HK-2 (cell line): ENCODE measurements at regions not wholly inside any gene's neighbourhood (a gene's known extent, or its start where the extent isn't known, plus 50 kb on each side); places are given as distances from the start of the nearest gene placed in this dataset.
"Not testable (repeated sequence)": the region's sequence is repeated elsewhere in the genome, so short reads cannot be mapped to it uniquely, and the experiment has no call there.

ENCODE experiments used
- DNase-seq: peaks from one replicate; pipeline ENCODE4 v3.0.0-alpha.2; 2018; ENCODE audit not compliant: unreplicated experiment

DNA sequence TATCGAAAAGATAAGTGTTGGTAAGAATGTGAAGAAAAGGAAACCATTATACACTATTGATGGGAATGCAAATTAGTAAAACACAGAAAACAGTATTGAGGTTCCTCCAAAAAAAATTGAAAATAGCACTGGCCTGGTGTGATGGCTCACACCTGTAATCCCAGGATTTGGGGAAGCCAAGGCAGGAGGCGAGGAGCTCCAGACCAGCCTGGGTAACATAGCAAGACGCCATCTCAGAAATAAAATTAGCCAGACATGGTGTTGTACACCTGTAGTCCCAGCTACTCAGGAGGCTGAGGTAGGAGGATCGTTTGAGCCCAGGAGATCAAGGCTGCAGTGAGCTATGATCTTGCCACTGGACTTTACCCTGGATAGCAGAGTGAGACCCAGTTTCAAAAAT, 5303.4 kb upstream of the TPTE start:
- not testable (repeated sequence) for DNase-seq

DNA sequence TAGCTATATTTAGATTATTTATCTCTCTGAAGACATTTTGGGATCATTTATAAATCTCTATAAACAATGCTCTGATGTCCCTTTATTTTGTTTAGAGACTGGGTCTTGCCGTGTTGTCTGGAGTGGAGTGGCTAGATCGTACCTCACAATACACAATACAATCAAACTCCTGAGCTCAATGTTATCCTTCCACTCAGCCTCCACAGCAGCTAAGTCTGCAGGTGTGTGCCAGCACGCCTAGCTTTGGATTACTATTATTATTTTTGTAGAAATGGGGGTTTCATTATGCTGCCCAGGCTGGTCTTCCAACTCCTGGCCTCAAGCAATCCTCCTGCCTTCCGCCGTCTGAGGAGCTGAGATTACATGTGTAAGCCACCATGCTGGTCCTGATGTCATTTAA, 5301.4 kb upstream of the TPTE start:
- not testable (repeated sequence) for DNase-seq

DNA sequence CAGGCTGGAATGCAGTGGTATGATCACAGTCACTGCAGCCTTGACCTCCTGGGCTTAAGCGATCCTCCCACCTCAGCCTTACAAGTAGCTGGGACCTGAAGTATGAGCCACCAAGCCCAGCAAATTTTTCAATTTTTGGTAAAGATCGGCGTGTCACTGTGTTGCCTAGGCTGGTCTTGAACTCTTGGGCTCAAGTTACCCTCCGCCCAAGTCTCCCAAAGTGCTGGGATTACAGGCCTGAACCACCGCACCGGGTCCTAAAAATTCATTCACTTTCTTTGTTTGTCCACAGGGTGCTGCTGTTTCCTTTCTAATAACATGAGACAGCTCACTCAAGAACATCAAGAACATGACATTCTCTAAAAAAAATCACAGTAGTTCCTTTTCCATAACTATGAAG, 5300.9 kb upstream of the TPTE start:
- DNase-seq = peak; percentile 9

DNA sequence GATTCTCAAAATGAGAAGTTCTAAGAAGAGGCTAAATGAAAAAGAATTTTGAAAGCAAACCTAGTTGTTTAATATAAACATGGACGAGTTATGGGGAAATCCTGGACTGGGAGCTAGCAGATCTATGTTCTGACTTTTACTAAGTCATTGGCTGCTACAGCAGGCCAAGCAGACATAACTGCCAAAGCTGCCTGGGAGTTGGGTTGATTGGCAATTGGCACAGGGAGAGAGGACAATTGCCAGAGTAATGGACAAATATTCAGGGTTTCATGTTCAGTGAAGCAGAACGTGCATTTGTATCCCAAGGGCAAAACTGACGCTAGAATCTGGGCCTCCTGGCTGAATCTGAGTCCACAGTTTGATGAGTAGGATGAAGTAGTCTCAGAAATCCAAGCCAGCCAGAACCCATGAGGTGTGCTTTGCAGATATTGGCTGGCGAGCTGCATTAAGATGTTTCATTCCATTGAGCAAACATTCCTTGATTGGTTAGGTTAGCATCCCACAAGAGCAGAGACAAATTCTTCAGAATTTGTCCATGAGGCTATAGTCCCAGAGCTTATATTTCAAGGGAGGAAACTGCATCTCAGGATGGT, 5299.8 kb upstream of the TPTE start:
- not testable (repeated sequence) for DNase-seq

DNA sequence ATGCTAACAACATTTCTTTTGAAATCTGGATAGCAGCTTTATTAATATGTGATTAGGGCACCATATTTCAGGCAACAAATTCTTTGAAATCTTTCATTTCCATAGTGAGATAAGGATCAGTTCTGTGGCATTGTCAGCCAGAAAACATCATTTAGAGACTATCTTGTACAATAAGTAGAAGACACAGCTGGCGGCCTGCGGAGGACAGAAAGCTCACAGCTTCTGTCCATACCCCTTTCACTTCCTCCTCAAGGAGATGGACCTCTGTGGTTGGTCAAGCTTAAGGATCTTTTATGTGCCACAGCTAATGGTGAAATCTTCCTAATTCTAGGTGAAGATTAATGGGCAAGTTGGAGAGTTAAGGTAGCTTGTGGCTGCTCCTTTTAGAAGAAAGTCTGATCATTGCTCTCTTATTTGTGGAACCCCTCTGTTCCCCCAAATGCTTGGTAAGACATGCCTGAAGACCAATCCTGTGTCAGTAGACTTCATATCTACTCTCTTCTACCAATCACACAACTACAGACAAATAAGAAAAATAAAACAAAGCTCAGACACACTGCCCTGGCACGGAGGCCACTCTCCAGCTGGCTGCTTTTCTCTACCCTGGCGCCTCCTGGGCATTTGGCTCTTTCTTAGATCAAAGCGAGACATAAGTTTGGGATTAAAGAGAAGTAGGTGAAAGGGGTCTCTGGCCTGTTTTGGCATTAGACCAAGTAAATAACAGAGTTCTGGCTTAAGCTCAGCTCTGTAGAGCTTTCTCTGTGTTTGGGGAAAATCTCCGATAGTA, 5298.2 kb upstream of the TPTE start:
- not testable (repeated sequence) for DNase-seq

DNA sequence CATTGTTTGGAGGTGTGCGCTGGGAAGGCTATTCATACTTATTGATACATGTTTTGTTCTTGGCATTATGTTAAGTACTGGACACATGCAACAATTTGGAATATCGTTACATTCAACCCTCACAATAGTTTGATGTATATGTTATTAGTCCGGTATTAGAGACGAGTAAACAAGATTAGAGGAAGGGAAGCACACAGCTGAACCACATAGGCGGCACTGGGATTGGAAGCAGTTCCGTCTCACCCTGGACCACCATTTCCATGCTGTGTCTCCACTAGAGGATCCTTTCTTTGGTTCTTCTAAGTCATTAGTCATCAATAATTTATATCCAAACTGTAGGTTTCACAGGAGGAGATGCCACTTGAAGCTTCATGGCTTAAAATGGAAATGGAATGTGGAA, 5297.2 kb upstream of the TPTE start:
- not testable (repeated sequence) for DNase-seq

DNA sequence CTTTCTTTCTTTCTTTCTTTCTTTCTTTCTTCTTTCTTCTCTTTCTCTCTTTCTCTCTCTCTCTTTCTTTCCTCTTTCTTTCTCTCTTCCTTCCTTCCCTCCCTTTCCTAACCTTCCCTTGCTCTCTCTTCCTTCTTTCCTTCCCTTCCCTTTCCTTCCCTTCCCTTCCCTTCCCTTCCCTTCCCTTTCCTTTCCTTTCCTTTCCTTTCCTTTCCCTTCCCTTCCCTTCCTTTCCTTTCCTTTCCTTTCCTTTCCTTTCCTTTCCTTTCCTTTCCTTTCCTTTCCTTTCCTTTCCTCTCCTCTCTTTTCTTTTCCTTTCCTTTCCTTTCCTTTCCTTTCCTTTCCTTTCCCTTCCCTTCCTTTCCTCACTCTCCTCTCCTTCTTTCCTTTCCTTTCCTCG, 5294.1 kb upstream of the TPTE start:
- not testable (repeated sequence) for DNase-seq

DNA sequence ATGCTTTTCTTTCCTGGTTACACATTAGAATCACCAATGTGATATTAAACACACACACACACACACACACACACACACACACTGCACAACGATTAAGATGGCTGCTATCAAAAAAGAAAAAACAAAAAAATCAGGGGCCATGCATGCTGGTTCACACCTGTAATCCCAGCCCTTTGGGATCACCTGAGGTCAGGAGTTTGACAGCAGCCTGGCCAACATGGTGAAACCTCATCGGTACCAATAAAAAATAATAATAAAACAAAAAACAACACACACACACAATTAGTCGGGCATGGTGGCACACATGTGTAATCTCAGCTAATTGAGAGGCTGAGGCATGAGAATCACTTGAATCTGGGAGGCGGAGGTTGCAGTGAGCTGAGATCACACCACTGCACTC, 5290.8 kb upstream of the TPTE start:
- DNase-seq = not testable (repeated sequence)

DNA sequence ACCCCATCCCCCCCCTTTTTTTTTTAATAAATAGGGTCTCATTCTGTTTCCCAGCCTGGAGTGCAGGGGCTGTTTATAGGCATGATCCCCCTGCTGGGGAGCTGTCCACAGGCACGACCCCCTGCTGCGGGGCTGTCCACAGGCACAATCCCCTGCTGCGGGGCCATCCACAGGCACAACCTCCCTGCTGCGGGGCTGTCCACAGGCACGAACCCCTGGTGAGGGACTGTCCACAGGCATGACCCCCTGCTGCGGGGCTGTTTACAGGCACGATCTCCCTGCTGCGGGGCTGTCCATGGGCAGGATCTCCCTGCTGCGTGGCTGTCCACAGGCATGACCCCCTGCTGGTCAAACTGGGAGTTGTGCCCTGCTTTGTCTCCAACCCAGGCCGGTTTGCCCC, 5290.1 kb upstream of the TPTE start:
- not testable (repeated sequence) for DNase-seq

DNA sequence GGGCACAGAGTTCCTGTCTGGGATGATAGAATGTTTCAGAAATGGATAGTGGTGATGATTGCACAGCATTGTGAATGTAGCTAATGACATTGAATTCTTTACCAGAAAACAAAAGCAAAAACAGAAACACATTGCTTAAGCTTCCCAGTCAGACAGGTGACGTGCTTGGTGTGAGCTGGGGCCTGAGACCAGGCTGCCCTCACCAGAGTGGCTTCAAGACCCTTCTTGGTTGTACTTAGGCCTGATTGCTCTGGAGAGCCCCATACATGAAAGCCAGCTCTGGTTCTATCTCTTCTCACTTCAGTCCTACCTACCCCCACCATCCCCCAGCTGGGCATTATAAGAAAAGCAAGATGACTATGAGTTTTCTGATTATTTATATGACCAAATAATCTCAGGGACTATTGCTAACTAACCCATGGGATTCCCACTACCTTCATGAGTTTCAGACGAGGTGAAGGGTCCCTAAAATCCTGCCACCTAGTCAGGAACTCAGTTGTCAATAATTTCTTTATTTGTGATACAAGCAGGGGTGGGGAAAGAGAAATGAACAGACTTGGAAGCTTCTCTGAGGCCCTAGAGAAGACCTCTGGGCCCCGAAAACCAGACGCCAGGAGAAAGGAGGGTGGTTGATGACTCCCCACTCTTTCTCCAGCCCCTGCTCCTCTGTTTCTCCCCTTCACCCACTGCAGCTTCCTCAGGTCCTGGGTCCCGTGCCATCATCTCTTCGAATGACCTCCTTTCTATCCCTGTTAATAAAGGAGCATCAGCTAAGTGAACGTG, 5289.0 kb upstream of the TPTE start:
- not testable (repeated sequence) for DNase-seq

DNA sequence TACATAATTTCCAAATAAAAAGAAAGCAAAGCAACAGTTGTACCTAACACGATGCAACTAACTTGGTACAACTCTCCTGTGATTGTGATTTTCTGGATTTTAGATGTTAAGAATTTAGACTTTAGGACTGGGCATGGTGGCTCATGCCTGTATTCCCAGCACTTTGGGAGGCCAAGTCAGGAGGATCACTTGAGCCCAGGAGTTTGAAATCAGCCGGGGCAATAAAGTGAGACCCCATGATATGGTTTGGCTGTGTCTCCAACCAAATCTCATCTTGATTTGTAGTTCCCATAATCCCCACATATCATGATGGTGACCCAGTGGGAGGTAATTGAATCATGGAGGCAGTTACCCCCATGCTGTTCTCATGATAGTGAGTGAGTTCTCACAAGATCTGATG, 5285.6 kb upstream of the TPTE start:
- not testable (repeated sequence) for DNase-seq

DNA sequence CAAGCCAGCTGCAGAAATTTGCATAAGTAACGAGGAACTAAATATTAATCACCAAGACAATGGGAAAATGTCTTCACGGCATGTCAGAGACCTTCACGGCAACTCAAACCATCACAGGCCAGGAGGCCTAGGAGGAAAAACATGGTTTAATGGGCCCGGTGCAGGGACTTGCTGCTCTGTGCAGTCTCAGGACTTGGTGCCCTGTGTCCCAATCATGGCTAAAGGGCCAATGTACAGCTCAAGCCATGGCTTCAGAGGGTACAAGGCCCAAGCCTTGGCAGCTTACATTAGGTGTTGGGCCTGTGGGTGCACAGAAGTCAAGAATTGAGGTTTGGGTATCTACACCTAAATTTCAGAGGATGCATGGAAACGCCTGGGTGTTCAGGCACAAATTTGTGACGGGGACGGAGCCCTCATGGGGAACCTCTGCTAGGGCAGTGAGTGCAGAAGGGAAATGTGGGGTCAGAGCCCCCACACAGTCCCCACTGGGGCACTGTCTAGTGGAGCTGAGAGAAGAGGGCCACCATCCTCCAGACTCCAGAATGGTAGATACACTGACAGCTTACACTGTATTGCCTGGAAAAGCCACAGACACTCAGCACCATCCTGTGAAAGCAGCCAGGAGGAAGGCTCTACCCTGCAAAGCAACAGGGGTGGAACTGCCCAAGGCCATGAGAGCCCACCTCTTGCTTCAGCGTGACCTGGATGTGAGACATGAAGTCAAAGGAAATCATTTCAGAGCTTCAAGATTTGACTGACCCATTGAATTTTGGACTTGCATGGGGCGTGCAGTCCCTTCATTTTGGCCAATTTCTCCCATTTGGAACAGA, 5284.3 kb upstream of the TPTE start:
- DNase-seq = not testable (repeated sequence)

DNA sequence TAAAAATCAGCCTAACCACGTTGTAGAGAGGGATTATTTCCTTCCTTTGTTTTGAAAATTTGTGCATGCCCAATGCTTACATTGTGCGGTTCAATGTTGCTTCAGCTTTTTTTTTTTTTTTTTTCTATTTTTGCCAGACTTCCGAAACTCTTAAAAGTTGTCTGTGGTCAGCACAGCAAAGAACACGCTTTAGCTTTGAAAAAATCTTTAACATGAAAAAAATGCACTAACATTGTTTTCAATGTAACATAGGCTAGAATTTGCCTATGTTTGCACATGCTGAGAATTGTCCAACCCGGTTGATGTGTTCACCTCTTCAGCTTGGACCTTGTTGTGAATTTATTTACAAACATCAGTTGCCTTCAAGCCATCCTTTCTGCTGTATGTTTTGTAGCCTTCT, 5280.9 kb upstream of the TPTE start:
- not testable (repeated sequence) for DNase-seq

DNA sequence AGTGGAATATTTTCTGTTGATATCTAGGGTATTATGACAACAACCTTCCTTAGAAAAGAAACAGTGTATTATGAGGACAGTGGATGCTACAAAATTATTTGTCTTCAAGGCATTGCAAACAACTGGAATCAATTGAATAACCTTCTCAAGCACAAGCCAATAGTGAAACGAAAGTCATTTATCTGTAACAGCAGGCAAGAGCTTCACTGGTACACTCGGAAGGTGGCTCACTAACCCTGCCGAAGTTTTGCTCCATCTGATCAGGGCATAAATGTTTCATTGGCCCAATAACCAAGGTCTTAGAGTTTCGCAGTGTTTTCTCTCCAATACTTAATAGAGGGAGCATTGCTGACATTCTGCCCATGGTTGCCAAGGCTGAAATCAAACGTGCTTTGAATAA, 5278.7 kb upstream of the TPTE start:
- not testable (repeated sequence) for DNase-seq

DNA sequence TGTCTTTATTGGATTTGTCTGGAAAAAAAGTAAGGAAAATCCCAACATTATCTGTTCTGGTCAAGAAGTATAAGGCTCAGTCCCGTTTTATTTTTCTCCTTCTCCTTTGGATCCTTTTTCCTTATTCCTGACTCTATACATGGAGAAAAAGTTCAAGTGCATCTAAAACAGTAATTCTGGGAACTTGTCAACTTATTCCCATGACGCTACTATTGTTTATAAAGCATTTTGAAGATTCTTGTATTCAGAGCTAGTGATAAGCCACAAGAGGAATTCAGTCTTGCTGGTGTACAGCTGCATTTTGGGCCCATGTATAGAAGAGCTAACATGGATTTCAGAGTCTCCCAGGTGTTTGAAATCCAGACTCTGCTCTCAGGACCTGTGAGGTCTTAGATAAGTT, 5278.1 kb upstream of the TPTE start:
- DNase-seq = not testable (repeated sequence)

DNA sequence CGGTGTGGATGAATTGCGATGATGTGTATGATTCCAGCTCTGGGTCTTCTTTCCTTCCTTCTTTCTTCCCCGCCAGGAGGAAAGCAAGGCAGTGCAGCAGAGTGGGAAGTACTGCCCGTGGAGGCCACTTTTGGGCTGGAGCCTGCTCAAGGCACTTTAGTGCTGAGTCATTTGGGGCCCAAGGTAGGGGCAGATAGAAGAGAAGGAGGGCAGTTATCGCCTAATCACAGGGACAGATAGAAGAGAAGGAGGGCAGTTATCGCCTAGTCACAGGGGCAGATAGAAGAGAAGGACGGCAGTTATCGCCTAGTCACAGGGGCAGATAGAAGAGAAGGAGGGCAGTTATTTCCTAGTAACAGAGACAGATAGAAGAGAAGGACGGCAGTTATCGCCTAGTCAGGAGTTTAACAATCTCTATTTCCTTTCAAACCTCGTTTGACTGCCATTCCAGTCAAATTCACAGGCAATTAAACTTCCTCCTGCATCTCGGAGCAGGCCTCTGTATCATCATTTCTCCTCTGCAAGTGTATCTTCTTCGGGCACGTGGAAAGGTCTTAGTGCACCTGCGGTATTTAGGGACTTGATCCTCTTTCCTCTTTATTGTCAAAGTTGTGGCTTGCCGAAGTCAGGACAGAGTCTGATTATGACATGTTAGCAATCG, 5277.5 kb upstream of the TPTE start:
- DNase-seq = not testable (repeated sequence)

DNA sequence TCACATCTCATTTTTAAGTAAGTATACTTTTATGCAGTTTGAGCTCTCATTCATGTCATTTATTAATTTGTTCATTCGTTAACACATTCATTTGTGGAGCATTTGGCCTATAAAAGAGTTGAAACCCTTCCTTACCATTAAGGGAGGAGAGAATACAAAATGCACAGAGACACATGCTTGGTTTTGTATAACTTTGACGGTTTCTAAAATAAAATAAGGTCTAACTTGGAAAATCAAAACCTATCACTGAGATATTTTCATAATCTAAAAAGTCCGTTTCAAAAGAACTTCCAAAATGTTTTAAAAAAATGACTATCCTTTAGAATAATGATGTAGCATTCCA, 5277.0 kb upstream of the TPTE start:
- DNase-seq = not testable (repeated sequence)

DNA sequence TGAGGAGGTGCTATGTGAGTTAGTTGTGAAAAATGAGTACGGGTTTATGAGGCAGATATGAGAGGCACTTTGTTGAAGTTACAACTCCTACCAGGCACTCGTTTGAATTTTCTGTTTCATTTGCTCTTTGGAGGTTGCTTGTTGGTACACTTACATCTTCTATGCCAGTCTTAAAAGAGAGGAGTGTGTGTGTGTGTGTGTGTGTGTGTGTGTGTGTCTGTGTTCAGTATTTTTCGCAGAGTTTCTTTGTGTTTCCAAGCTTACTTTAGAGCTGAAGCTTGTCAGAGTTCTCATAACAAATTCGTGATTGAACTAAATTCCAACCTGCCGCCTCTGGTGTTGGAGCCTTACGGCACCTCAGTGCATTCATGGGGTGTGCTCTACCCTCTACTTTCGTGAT, 5276.4 kb upstream of the TPTE start:
- DNase-seq = not testable (repeated sequence)

DNA sequence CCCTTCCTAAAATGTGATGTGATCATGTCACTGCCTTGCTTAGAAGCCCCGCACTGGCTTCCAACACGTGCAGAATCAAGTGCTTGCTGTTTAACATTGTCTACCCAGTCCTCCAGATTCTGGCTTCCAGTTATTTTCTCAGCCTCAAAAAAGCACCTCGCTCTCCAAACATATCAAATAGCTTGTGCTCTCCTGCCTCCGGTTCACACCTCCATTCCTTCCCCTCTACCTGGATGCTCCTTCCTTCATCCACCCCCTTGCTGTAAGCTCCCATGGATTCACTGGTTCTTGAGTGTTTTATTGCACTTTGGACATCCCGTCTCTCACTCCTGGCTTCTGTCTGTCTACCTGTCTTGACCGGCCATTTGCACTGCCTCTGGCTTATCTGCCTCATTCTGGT, 5275.0 kb upstream of the TPTE start:
- not testable (repeated sequence) for DNase-seq

DNA sequence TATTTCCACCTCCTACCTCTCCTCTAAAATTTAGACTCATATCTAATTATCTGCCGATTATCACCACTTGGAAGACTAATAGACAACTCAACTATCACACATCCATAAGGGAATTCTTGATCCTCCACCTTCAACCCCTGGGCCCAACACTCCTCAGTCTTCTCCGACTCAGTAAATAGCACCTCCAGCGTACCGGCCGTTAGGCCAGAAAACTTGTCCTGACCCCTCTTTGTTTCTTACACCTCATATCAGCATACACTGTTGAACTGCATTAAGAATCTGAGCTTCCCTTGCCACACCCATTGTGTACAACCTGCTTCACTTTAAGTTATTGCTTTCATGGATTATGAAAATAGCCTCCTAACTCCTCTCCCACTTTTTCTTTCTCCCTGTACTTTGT, 5274.0 kb upstream of the TPTE start:
- not testable (repeated sequence) for DNase-seq

DNA sequence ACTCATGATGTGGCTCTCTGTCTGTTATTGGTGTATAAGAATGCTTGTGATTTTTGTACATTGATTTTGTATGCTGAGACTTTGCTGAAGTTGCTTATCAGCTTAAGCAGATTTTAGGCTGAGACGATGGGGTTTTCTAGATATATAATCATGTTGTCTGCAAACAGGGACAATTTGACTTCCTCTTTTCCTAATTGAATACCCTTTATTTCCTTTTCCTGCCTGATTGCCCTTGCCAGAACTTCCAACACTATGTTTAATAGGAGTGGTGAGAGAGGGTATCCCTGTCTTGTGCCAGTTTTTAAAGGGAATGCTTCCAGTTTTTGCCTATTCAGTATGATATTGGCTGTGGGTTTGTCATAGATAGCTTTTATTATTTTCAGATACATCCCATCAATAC, 5271.3 kb upstream of the TPTE start:
- not testable (repeated sequence) for DNase-seq
